ENCODE measurements at regions not wholly inside any gene's neighbourhood (a gene's known extent, or its start where the extent isn't known, plus 50 kb on each side); places are given as distances from the start of the nearest gene placed in this dataset.

- TF ChIP-seq POLR2A (IDR thresholded peaks at IDR 0.05; ENCODE audit: low read depth, low read length) = no peak
- TF ChIP-seq POLR2AphosphoS5 (IDR thresholded peaks at IDR 0.05; ENCODE audit: low read depth, low read length) = no peak
- TF ChIP-seq TAF1 (IDR thresholded peaks at IDR 0.05; ENCODE audit: low read depth, low read length) = no peak
- no peak for TF ChIP-seq SPI1 (IDR thresholded peaks at IDR 0.05; ENCODE audit: low read depth, low read length)
- no peak for TF ChIP-seq POU2F2 (IDR thresholded peaks at IDR 0.05; ENCODE audit: low read depth, low read length)
Measured at GRCh38 chr1:106548726-106549125, 507.7 kb upstream of the PRMT6 start.
